ENCODE measurements at regions not wholly inside any gene's neighbourhood (a gene's known extent, or its start where the extent isn't known, plus 50 kb on each side); places are given as distances from the start of the nearest gene placed in this dataset.

DNA sequence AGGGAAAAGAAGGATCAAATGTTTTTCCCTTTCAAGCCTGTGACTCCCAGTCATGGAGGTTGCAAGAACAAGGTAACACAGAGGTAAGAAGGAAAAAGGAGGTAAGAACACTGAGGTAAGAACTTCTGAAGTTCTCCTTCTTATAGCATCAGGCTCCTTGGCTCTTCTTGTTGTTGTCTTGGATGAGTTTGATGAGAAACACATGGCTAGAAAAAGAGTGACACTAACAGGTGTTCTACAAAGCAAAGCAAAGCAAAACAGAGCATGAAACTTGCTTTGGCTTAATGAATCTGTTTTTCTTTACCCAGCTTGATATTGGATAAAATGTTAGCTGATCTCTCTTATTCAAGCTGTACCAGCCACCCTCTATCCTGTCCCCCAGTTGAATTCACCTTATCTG is 231.2 kb upstream of the F9 start:
- TF ChIP-seq, protein P1, sequence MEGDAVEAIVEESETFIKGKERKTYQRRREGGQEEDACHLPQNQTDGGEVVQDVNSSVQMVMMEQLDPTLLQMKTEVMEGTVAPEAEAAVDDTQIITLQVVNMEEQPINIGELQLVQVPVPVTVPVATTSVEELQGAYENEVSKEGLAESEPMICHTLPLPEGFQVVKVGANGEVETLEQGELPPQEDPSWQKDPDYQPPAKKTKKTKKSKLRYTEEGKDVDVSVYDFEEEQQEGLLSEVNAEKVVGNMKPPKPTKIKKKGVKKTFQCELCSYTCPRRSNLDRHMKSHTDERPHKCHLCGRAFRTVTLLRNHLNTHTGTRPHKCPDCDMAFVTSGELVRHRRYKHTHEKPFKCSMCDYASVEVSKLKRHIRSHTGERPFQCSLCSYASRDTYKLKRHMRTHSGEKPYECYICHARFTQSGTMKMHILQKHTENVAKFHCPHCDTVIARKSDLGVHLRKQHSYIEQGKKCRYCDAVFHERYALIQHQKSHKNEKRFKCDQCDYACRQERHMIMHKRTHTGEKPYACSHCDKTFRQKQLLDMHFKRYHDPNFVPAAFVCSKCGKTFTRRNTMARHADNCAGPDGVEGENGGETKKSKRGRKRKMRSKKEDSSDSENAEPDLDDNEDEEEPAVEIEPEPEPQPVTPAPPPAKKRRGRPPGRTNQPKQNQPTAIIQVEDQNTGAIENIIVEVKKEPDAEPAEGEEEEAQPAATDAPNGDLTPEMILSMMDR (IDR thresholded peaks at IDR 0.05) = no peak
- TF ChIP-seq POLR2AphosphoS5 (IDR thresholded peaks at IDR 0.05) = no peak
- TF ChIP-seq POLR2A (IDR thresholded peaks at IDR 0.05) = no peak
- no peak for TF ChIP-seq EP300 (IDR thresholded peaks at IDR 0.05; ENCODE audit: low read depth)

Measured in transverse colon (tissue), 4 donors.